ENCODE measurements at regions not wholly inside any gene's neighbourhood (a gene's known extent, or its start where the extent isn't known, plus 50 kb on each side); places are given as distances from the start of the nearest gene placed in this dataset.

GRCh38 chr16:61596655-61597054, 439.6 kb downstream of the CDH8 start:
- no peak for DNase-seq (ENCODE audit: low spot score)
- Mint-ChIP-seq H3K4me1 (ENCODE audit: low read depth) (no peaks in the 10 kb centered on the region), H3K9me3 (peaks cover 58% of the 10 kb centered on the region), H3K36me3 (ENCODE audit: low read depth) (no peaks in the 10 kb centered on the region), H3K4me3 (no peak overlapping the region), H3K27ac (no peak overlapping the region), H3K27me3 (ENCODE audit: low read depth) (no peaks in the 10 kb centered on the region)

GRCh38 chr16:61595605-61596004, 440.6 kb downstream of the CDH8 start:
- Mint-ChIP-seq H3K9me3 (peaks cover 56% of the 10 kb centered on the region), H3K36me3 (ENCODE audit: low read depth) (no peaks in the 10 kb centered on the region), H3K4me1 (ENCODE audit: low read depth) (no peaks in the 10 kb centered on the region), H3K4me3 (no peak overlapping the region), H3K27me3 (ENCODE audit: low read depth) (no peaks in the 10 kb centered on the region), H3K27ac (no peak overlapping the region)
- DNase-seq (ENCODE audit: low spot score): no peak

GRCh38 chr16:61590577-61590976, 445.7 kb downstream of the CDH8 start:
- no peak overlapping the region for H3K4me3 Mint-ChIP-seq
- H3K9me3 Mint-ChIP-seq: peaks cover 42% of the 10 kb centered on the region
- no peaks in the 10 kb centered on the region for H3K27me3 Mint-ChIP-seq (ENCODE audit: low read depth)
- no peak overlapping the region for H3K27ac Mint-ChIP-seq
- H3K4me1 Mint-ChIP-seq (ENCODE audit: low read depth): no peaks in the 10 kb centered on the region
- no peak for DNase-seq (ENCODE audit: low spot score)
- H3K36me3 Mint-ChIP-seq (ENCODE audit: low read depth): no peaks in the 10 kb centered on the region

GRCh38 chr16:61587526-61587925, 448.7 kb downstream of the CDH8 start:
- Mint-ChIP-seq H3K27ac (no peak overlapping the region), H3K27me3 (ENCODE audit: low read depth) (no peaks in the 10 kb centered on the region), H3K4me1 (ENCODE audit: low read depth) (no peaks in the 10 kb centered on the region), H3K4me3 (no peak overlapping the region), H3K9me3 (peaks cover 51% of the 10 kb centered on the region), H3K36me3 (ENCODE audit: low read depth) (no peaks in the 10 kb centered on the region)
- no peak for DNase-seq (ENCODE audit: low spot score)

- Mint-ChIP-seq H3K9me3 (peaks cover 50% of the 10 kb centered on the region), H3K27ac (no peak overlapping the region), H3K4me3 (no peak overlapping the region), H3K36me3 (ENCODE audit: low read depth) (no peaks in the 10 kb centered on the region), H3K4me1 (ENCODE audit: low read depth) (no peaks in the 10 kb centered on the region), H3K27me3 (ENCODE audit: low read depth) (no peaks in the 10 kb centered on the region)
- DNase-seq (ENCODE audit: low spot score): no peak
Measured at GRCh38 chr16:61581417-61582046, 454.7 kb downstream of the CDH8 start.

GRCh38 chr16:61580579-61580978, 455.7 kb downstream of the CDH8 start:
- H3K9me3 Mint-ChIP-seq: peaks cover 54% of the 10 kb centered on the region
- no peaks in the 10 kb centered on the region for H3K4me1 Mint-ChIP-seq (ENCODE audit: low read depth)

GRCh38 chr16:61579195-61579594, 457.0 kb downstream of the CDH8 start:
- no peak for DNase-seq (ENCODE audit: low spot score)
- Mint-ChIP-seq H3K4me3 (no peak overlapping the region), H3K27ac (no peak overlapping the region), H3K36me3 (ENCODE audit: low read depth) (no peaks in the 10 kb centered on the region), H3K9me3 (peaks cover 56% of the 10 kb centered on the region), H3K4me1 (ENCODE audit: low read depth) (no peaks in the 10 kb centered on the region), H3K27me3 (ENCODE audit: low read depth) (no peaks in the 10 kb centered on the region)

More at GRCh38 chr16:61580579-61580978, 455.7 kb downstream of the CDH8 start:
- H3K27me3 Mint-ChIP-seq (ENCODE audit: low read depth): no peaks in the 10 kb centered on the region
- DNase-seq (ENCODE audit: low spot score): no peak
- H3K36me3 Mint-ChIP-seq (ENCODE audit: low read depth): no peaks in the 10 kb centered on the region
- H3K27ac Mint-ChIP-seq: no peak overlapping the region
- H3K4me3 Mint-ChIP-seq: no peak overlapping the region

- peaks cover 69% of the 10 kb centered on the region for H3K9me3 Mint-ChIP-seq
- no peaks in the 10 kb centered on the region for H3K4me1 Mint-ChIP-seq (ENCODE audit: low read depth)
- DNase-seq (ENCODE audit: low spot score): no peak
- no peaks in the 10 kb centered on the region for H3K36me3 Mint-ChIP-seq (ENCODE audit: low read depth)
- no peak overlapping the region for H3K27ac Mint-ChIP-seq
- H3K27me3 Mint-ChIP-seq (ENCODE audit: low read depth): no peaks in the 10 kb centered on the region
- H3K4me3 Mint-ChIP-seq: no peak overlapping the region
Measured at GRCh38 chr16:61576476-61576875, 459.8 kb downstream of the CDH8 start.

GRCh38 chr16:61575617-61576016, 460.6 kb downstream of the CDH8 start:
- peaks cover 74% of the 10 kb centered on the region for H3K9me3 Mint-ChIP-seq
- no peak overlapping the region for H3K4me3 Mint-ChIP-seq
- H3K36me3 Mint-ChIP-seq (ENCODE audit: low read depth): no peaks in the 10 kb centered on the region
- no peak overlapping the region for H3K27ac Mint-ChIP-seq
- DNase-seq (ENCODE audit: low spot score): no peak
- no peaks in the 10 kb centered on the region for H3K27me3 Mint-ChIP-seq (ENCODE audit: low read depth)
- H3K4me1 Mint-ChIP-seq (ENCODE audit: low read depth): no peaks in the 10 kb centered on the region

GRCh38 chr16:61569028-61569427, 467.2 kb downstream of the CDH8 start:
- Mint-ChIP-seq H3K27me3 (ENCODE audit: low read depth) (no peaks in the 10 kb centered on the region), H3K4me1 (ENCODE audit: low read depth) (no peaks in the 10 kb centered on the region), H3K36me3 (ENCODE audit: low read depth) (no peaks in the 10 kb centered on the region), H3K4me3 (no peak overlapping the region), H3K9me3 (peaks cover 62% of the 10 kb centered on the region), H3K27ac (no peak overlapping the region)
- no peak for DNase-seq (ENCODE audit: low spot score)

- Mint-ChIP-seq H3K4me1 (ENCODE audit: low read depth) (no peaks in the 10 kb centered on the region), H3K36me3 (ENCODE audit: low read depth) (no peaks in the 10 kb centered on the region), H3K9me3 (peaks cover 52% of the 10 kb centered on the region), H3K4me3 (no peak overlapping the region), H3K27ac (no peak overlapping the region), H3K27me3 (ENCODE audit: low read depth) (no peaks in the 10 kb centered on the region)
- DNase-seq (ENCODE audit: low spot score): no peak
Measured at GRCh38 chr16:61564716-61565115, 471.5 kb downstream of the CDH8 start.

GRCh38 chr16:61555718-61556441, 480.4 kb downstream of the CDH8 start:
- Mint-ChIP-seq H3K4me1 (ENCODE audit: low read depth) (no peaks in the 10 kb centered on the region), H3K27me3 (ENCODE audit: low read depth) (no peaks in the 10 kb centered on the region), H3K27ac (no peak overlapping the region), H3K36me3 (ENCODE audit: low read depth) (no peaks in the 10 kb centered on the region), H3K9me3 (peaks cover 38% of the 10 kb centered on the region), H3K4me3 (no peak overlapping the region)
- DNase-seq (ENCODE audit: low spot score): no peak

- Mint-ChIP-seq H3K4me1 (ENCODE audit: low read depth) (no peaks in the 10 kb centered on the region), H3K36me3 (ENCODE audit: low read depth) (no peaks in the 10 kb centered on the region), H3K4me3 (no peak overlapping the region), H3K27me3 (ENCODE audit: low read depth) (no peaks in the 10 kb centered on the region), H3K9me3 (peaks cover 29% of the 10 kb centered on the region), H3K27ac (no peak overlapping the region)
- no peak for DNase-seq (ENCODE audit: low spot score)
Measured at GRCh38 chr16:61549327-61549726, 486.9 kb downstream of the CDH8 start.

GRCh38 chr16:61547626-61548025, 488.6 kb downstream of the CDH8 start:
- no peak for DNase-seq (ENCODE audit: low spot score)

GRCh38 chr16:61544165-61544564, 492.1 kb downstream of the CDH8 start:
- H3K36me3 Mint-ChIP-seq (ENCODE audit: low read depth): no peaks in the 10 kb centered on the region
- H3K4me3 Mint-ChIP-seq: no peak overlapping the region
- H3K4me1 Mint-ChIP-seq (ENCODE audit: low read depth): no peaks in the 10 kb centered on the region
- peaks cover 34% of the 10 kb centered on the region for H3K9me3 Mint-ChIP-seq
- no peak overlapping the region for H3K27ac Mint-ChIP-seq
- no peaks in the 10 kb centered on the region for H3K27me3 Mint-ChIP-seq (ENCODE audit: low read depth)
- no peak for DNase-seq (ENCODE audit: low spot score)

More at GRCh38 chr16:61547626-61548025, 488.6 kb downstream of the CDH8 start:
- Mint-ChIP-seq H3K36me3 (ENCODE audit: low read depth) (no peaks in the 10 kb centered on the region), H3K27me3 (ENCODE audit: low read depth) (no peaks in the 10 kb centered on the region), H3K9me3 (peaks cover 28% of the 10 kb centered on the region), H3K27ac (no peak overlapping the region), H3K4me3 (no peak overlapping the region), H3K4me1 (ENCODE audit: low read depth) (no peaks in the 10 kb centered on the region)
